ENCODE measurements at regions not wholly inside any gene's neighbourhood (a gene's known extent, or its start where the extent isn't known, plus 50 kb on each side); places are given as distances from the start of the nearest gene placed in this dataset.
"Not testable (repeated sequence)": the region's sequence is repeated elsewhere in the genome, so short reads cannot be mapped to it uniquely, and the experiment has no call there.

DNA sequence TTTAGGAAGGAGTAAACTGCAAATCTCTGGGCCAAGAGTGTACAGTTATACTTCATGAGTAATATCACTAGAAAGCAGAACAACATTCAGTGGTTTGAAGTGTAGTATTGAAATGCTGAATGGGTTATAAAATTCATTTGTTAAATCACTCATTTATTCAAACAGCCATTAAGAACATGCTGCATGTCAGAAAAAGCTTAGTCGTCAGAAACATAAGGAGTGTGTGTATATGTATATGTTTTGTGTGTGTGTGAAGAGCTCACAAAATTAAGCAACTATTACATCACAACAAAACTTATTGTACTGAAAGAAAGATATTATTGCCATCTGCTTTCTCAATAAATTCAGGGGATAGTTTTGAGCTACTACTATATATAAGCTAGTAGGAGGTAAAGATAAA, 165.4 kb upstream of the PCDH9 start:
- no peak for DNase-seq

DNA sequence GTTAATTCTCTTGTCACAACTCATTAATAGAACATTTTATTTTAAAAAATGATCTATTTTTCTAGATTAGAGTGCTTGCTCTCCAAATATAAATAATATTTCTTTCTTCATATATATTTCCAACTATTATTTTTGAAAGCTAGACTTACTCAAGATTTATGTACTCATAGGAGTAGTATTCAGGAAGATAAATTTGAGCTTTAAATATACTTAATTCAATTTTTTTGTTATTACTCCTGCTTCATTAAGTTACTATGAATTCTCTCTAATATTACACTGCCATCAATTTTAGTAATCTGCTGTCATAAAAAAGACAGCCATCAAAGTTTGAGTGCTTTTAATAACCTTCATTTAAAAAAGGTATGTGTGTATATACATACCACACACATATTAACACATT, 161.9 kb upstream of the PCDH9 start:
- no peak for DNase-seq

DNA sequence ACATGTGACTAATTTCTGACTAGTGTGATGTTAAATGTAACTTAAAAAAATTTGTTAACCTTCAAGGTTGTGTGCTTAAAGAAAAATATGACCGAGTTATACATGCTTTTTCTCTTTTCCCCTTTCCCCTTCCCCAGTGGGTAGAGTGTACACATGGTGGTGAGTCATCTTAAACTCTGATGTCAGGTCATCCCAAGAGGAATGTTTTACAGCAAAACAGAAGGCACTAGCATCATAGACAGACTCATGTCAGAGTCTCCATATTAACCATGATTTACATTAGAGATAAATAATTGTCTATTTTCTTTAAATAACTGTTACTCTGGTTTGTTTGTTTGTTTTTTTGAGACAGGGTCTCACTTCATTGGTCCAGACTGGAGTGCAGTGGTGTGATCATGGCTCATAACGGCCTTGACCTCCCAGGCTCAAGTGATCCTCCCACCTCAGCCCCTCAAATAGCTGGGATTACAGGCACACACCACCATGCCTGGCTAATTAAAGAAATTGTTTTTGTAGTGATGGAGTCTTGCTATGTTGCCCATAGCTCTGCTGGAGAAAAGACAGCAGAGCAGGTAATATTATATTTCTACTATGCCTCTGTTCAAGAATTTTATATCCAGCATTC, 160.4 kb upstream of the PCDH9 start:
- no peak for DNase-seq

GRCh38 chr13:67389171-67389570, 159.0 kb upstream of the PCDH9 start:
- no peak for DNase-seq

GRCh38 chr13:67383109-67383757, 153.1 kb upstream of the PCDH9 start:
- DNase-seq, result not testable (repeated sequence)

DNA sequence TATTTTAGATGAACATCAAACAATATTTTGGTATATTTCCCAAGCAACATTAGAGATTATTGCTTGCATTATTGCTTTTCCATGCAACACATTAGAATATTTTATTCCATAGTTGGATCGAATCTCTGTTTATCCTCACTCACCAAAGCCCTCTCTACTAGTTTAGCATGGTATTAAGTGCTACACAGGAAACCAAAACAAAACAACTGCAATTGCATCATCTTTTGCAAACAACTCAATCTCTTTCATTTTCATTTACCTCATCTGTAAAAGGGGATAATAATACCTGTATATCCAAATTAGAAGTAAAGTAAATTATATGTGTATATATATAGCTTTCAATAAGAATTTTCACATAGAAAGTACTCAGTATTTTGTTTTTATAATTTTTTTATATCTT, 147.8 kb upstream of the PCDH9 start:
- DNase-seq, result no peak

DNA sequence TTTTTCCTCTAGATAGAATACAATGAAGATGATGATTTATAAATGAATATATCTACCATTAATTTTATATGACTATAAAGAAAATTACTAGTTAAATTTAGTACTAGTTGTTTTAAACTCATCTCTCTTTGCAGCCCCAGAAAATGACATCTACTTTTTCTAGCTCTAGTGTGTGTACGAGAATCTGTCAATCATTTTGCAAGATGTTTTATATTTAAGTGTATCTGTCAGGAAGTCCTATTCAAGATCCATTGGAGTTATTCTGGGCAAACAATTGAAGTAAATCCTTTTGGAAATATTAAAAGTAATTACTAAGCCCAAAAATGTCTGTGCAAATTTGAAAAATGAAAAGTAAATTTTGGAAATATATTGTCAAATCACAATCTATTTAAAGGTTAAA, 144.3 kb upstream of the PCDH9 start:
- no peak for DNase-seq

DNA sequence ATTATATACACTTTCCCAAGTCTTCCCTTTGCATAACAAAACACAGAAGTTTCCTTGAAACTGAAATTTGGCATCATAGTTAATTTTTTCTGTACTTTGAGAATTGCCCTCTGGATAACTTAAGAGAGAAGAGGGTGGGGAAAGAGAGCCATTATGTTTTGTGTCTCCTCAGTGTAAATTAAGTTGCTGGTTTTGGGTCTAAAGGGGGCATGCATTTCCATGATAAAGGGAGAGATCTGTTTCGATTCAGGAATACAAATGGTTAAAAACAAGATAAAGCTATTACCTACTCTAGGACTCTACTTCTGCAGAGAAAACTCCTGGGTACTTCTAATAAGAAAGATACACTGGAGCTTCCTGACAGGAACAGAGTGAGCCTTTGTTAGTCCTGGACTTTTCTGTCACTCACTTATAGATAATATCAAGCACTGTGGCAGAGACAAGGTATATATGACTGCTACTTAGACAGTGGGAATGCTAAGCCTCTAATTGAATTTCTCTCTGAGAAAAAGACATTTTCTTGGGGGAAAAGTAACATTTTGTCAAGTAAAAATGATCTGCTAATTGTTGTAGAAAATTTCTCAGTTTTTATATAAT, 142.8 kb upstream of the PCDH9 start:
- DNase-seq, result no peak

DNA sequence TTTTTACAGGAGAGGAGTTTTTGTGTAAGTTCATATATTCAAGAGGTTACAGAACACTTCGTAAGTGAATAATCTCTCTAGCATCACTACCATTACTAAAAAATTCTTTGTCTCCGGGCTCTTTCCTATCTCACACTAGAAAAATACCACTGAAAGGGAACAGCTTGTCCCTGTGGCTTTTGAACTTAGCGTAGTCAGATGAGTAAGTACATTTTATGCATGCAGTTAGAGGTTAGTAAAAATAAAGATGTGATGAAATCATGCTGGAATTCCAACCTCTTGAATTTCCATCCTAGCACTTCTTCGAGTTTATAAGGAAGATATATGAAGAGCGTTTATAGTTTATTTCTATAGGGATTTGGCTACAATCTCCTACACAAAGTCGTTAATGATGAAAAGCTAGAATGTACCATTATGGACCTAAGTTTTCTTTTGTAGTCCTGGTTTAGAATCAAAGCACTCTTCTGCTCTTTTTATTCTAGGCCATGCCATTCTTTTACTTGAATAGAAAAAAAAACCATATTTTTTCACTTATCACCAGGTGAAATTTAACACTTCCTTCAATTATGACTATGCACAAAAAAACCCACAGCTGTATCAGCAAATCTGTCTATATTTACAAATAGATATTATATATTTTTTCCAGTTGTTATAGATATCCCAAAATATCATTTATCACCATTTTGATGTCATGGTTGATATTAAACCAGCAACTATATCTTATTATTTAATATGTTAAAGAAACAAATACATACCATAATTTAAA, 139.9 kb upstream of the PCDH9 start:
- no peak for DNase-seq

GRCh38 chr13:67367399-67367798, 137.3 kb upstream of the PCDH9 start:
- no peak for DNase-seq

DNA sequence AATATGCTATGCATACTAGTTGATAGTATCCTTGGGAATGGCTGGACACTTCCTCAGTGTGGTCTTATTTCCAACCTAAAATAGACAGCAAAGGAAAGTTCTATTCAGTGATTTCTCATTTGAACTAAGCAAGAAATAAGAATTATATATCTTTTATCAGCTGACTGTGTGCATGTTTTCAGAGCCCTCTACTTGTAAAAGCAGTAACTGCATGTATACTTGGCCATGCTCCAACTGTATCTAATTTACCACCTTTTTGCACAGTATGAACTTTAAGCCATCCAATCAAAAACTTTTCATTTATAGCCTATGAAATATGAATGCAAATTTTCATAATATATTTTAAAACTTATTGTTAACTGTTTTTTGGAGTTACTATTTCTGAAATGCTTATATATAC, 136.4 kb upstream of the PCDH9 start:
- DNase-seq, result no peak

GRCh38 chr13:67355812-67356476, 125.8 kb upstream of the PCDH9 start:
- DNase-seq, result no peak

GRCh38 chr13:67353941-67354340, 123.8 kb upstream of the PCDH9 start:
- no peak for DNase-seq

- DNase-seq, result no peak
These were observed 122.9 kb upstream of the PCDH9 start for GRCh38 chr13:67353031-67353430.

GRCh38 chr13:67351909-67352308, 121.8 kb upstream of the PCDH9 start:
- no peak for DNase-seq

DNA sequence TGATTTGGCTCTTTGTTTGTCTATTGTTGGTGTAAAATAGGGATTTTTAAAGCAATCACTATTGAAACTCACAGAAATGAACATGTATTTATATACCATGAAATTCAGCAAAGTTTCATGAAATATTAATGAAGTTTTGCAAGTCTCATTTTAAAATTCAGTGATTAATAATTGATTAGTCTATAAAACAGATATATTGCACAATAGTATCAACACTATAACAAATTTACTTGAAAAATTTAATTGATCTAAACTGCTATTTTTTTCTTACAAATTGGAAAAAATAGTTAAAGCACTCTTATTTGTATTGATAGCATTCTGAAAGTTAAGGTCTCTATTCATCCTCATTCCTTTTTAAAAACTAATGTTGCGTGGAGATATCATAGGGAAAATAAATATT, 121.0 kb upstream of the PCDH9 start:
- DNase-seq, result no peak

DNA sequence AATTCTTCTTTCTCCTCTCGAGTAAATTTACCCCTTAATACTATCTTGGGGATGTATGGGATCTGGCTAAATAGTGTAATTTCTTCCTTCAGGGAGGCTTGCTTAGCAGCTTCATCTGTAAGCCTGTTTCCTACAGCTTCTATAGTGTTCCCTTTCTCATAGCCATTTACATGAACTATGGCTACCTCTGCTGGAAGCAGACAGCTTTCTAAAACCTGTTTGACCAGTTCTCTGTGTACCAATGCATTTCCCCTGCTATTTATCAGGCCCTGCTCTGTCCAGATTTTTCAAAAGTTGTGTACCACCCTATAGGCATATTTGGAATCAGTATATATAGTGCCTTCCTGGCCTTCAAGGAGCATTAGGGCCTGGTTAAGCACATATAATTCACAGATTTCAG, 113.6 kb upstream of the PCDH9 start:
- no peak for DNase-seq

DNA sequence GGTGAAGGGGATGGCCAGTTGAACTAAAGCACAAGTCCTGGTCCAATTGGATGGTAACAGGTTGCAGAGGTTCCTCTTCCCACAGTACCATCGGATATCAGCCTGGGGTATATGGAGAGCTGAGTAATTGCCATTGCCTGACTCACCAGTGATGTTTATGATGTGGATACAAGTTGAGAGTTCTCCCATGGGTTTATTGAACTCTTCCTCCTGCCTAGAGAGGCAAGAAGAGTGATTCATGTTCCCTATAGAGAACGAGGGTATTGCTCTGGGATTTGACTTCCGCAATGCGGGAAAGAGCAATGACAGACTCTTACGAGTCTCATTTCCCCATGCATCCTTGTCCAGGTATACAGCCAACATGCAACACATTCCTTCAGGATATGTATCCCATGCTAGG, 111.3 kb upstream of the PCDH9 start:
- no peak for DNase-seq

GRCh38 chr13:67330149-67330548, 100.0 kb upstream of the PCDH9 start:
- DNase-seq, result no peak

- no peak for DNase-seq
These were observed 98.8 kb upstream of the PCDH9 start for GRCh38 chr13:67328895-67329294.

GRCh38 chr13:67318860-67319259, 88.7 kb upstream of the PCDH9 start:
- DNase-seq, result no peak

DNA sequence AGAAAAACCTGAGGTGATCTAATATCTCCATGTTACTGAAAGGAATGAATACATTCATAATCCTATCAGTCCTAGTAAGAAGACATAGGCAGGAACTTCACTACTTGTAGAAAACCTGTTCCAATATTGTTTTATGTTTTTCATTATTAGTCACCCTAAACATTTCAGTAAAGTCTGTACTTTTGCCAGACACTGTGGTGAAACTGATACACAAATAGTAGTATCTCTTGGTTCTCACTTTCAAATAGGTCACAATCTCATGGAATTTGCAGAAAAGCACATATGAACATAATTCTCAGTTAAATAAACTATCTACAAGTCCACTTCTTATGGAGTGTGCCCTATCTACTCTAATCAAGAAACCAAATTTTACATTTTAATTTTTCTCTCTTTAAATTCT, 88.3 kb upstream of the PCDH9 start:
- no peak for DNase-seq

GRCh38 chr13:67314405-67314804, 84.3 kb upstream of the PCDH9 start:
- no peak for DNase-seq

Data from right hindlimb (tissue), 1 donor.